ENCODE measurements at regions not wholly inside any gene's neighbourhood (a gene's known extent, or its start where the extent isn't known, plus 50 kb on each side); places are given as distances from the start of the nearest gene placed in this dataset.

DNA sequence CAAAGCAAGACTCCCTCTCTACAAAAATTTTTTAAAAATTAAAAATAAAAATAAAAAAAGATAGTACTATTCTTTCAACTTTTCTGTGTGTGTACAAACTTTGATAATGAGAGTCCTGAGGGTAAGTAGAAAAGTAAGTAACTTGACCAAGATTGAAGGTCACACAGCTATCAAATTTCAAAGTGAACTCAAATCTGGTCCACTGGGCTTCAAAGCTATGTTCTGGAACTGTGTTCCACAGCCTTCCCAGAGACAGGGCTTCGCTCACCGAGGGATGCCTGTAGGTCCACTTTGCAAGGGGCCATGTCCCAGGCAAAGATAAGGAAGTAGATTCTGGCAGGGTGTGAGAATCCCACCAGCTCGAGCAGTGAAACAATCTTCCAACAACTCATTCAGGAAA, 56.3 kb upstream of the TNRC6A start:
- H3K36me3 ChIP-seq (ENCODE audit: control insufficient read depth in 2 of 3, insufficient read depth in 3 of 3, low read length in 3 of 3): no peaks in the 10 kb centered on the region
- intact Hi-C loops (cut with DNase I): no loop called here
- no peak overlapping the region for H3K4me3 ChIP-seq (ENCODE audit: low read length in 3 of 3)
- H3K27me3 ChIP-seq (ENCODE audit: control insufficient read depth, insufficient read depth, low read length): no peaks in the 10 kb centered on the region
- no peaks in the 10 kb centered on the region for H3K9me3 ChIP-seq (ENCODE audit: control insufficient read depth in 2 of 3, insufficient read depth in 1 of 3, low read length in 3 of 3)
- no peak overlapping the region for H3K9ac ChIP-seq (ENCODE audit: low read length in 3 of 3)
- DNase-seq (no peak), FAIRE-seq (no peak)
- peaks cover 0 to 4% (median 0%) of the 10 kb centered on the region in 3 donors for H3K4me1 ChIP-seq (ENCODE audit: control insufficient read depth in 2 of 3, insufficient read depth in 2 of 3, low read depth in 1 of 3, low read length in 3 of 3)
- H3K27ac ChIP-seq (ENCODE audit: low read depth in 2 of 2, low read length in 2 of 2): no peak overlapping the region
- TF ChIP-seq, protein P1, sequence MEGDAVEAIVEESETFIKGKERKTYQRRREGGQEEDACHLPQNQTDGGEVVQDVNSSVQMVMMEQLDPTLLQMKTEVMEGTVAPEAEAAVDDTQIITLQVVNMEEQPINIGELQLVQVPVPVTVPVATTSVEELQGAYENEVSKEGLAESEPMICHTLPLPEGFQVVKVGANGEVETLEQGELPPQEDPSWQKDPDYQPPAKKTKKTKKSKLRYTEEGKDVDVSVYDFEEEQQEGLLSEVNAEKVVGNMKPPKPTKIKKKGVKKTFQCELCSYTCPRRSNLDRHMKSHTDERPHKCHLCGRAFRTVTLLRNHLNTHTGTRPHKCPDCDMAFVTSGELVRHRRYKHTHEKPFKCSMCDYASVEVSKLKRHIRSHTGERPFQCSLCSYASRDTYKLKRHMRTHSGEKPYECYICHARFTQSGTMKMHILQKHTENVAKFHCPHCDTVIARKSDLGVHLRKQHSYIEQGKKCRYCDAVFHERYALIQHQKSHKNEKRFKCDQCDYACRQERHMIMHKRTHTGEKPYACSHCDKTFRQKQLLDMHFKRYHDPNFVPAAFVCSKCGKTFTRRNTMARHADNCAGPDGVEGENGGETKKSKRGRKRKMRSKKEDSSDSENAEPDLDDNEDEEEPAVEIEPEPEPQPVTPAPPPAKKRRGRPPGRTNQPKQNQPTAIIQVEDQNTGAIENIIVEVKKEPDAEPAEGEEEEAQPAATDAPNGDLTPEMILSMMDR (IDR thresholded peaks at IDR 0.05; ENCODE audit: borderline replicate concordance, extremely low read depth, insufficient read depth): no peak

DNA sequence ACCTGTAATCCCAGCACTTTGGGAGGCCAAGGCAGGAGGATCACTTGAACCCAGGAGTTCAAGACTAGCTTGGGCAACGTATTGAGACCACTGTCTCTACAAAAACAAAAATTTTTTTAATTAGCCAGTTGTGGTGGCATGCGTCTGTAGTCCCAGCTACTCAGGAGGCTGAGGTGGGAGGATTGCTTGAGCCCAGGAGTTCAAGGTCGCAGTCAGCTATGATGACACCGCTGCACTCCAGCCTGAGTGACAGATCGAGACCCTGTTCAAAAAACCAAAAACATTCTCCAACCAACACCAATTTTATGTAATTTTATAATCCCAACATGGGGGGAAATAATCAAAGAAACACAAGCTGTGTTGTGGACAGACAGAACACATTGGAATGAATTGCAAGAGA, 54.6 kb upstream of the TNRC6A start:
- Histone ChIP-seq H3K9me3 (ENCODE audit: control insufficient read depth in 2 of 3, insufficient read depth in 1 of 3, low read length in 3 of 3) (no peaks in the 10 kb centered on the region), H3K4me3 (ENCODE audit: low read length in 3 of 3) (no peak overlapping the region), H3K27me3 (ENCODE audit: control insufficient read depth, insufficient read depth, low read length) (no peaks in the 10 kb centered on the region), H3K4me1 (ENCODE audit: control insufficient read depth in 2 of 3, insufficient read depth in 2 of 3, low read depth in 1 of 3, low read length in 3 of 3) (peaks cover 0 to 4% (median 0%) of the 10 kb centered on the region in 3 donors), H3K27ac (ENCODE audit: low read depth in 2 of 2, low read length in 2 of 2) (no peak overlapping the region), H3K36me3 (ENCODE audit: control insufficient read depth in 2 of 3, insufficient read depth in 3 of 3, low read length in 3 of 3) (no peaks in the 10 kb centered on the region), H3K9ac (ENCODE audit: low read length in 3 of 3) (no peak overlapping the region)
- DNase-seq (no peak), FAIRE-seq (no peak)
- intact Hi-C loops (cut with DNase I): no loop called here
- TF ChIP-seq, protein P1 (IDR thresholded peaks at IDR 0.05; ENCODE audit: borderline replicate concordance, extremely low read depth, insufficient read depth): no peak

DNA sequence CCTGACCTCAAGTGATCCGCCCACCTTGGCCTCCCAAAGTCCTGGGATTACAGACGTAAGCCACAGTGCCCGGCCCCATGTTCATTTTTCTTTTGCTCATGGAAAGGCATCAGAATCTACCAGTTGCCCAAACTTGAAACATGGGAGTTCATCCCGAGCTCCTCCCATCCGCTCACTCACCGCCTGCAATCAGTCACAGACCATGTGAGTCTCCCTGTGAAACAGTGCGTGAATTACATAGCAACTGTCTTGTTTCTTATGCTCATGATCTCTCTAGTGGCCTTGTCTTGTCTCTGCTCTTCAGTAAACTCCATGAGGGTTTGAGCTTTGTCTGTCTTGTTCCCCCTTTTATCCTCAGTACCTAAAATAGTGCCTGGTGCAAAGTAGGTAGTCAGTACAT, 52.1 kb upstream of the TNRC6A start:
- no peaks in the 10 kb centered on the region for H3K36me3 ChIP-seq (ENCODE audit: control insufficient read depth in 2 of 3, insufficient read depth in 3 of 3, low read length in 3 of 3)
- FAIRE-seq (no peak), DNase-seq (no peak)

More for the DNA sequence above, 52.1 kb upstream of the TNRC6A start:
- no peaks in the 10 kb centered on the region for H3K4me1 ChIP-seq (ENCODE audit: control insufficient read depth in 2 of 3, insufficient read depth in 2 of 3, low read depth in 1 of 3, low read length in 3 of 3)
- H3K27me3 ChIP-seq (ENCODE audit: control insufficient read depth, insufficient read depth, low read length): no peaks in the 10 kb centered on the region
- H3K27ac ChIP-seq (ENCODE audit: low read depth in 2 of 2, low read length in 2 of 2): no peak overlapping the region
- TF ChIP-seq, protein P1 (IDR thresholded peaks at IDR 0.05; ENCODE audit: borderline replicate concordance, extremely low read depth, insufficient read depth): no peak
- no peak overlapping the region for H3K9ac ChIP-seq (ENCODE audit: low read length in 3 of 3)
- no peak overlapping the region for H3K4me3 ChIP-seq (ENCODE audit: low read length in 3 of 3)
- H3K9me3 ChIP-seq (ENCODE audit: control insufficient read depth in 2 of 3, insufficient read depth in 1 of 3, low read length in 3 of 3): no peaks in the 10 kb centered on the region
- intact Hi-C loops (cut with DNase I): no loop called here
